LNCAP (cell line): ENCODE measurements at regions not wholly inside any gene's neighbourhood (a gene's known extent, or its start where the extent isn't known, plus 50 kb on each side); places are given as distances from the start of the nearest gene placed in this dataset.

Source experiments
- CTCF ChIP-seq: fragments of 450-650 bp; IDR thresholded peaks from 2 replicates; pipeline ENCODE4 v1.5.1; 2017; ENCODE audit warnings: mild to moderate bottlenecking

- TF ChIP-seq CTCF, result no peak
These were observed 55.0 kb upstream of the PAK3 start for GRCh38 chrX:111041018-111041462.

- no peak for TF ChIP-seq CTCF
These were observed 55.5 kb upstream of the PAK3 start for GRCh38 chrX:111040377-111041017.

GRCh38 chrX:111039606-111040005 is 56.4 kb upstream of the PAK3 start:
- TF ChIP-seq CTCF, result no peak

GRCh38 chrX:111035991-111036390 is 60.0 kb upstream of the PAK3 start:
- TF ChIP-seq CTCF, result no peak

GRCh38 chrX:111035256-111035655 is 60.7 kb upstream of the PAK3 start:
- TF ChIP-seq CTCF, result no peak

- TF ChIP-seq CTCF, result no peak
These were observed 75.7 kb upstream of the PAK3 start for GRCh38 chrX:111020283-111020682.

- no peak for TF ChIP-seq CTCF
These were observed 82.1 kb upstream of the PAK3 start for GRCh38 chrX:111013778-111014455.

- TF ChIP-seq CTCF, result no peak
These were observed 85.9 kb upstream of the PAK3 start for GRCh38 chrX:111010111-111010510.
